Hepatocyte (in vitro differentiated cells): ENCODE measurements at regions not wholly inside any gene's neighbourhood (a gene's known extent, or its start where the extent isn't known, plus 50 kb on each side); places are given as distances from the start of the nearest gene placed in this dataset.

ENCODE experiments used
- CTCF ChIP-seq: fragments of 200-600 bp; sonication (generic); IDR thresholded peaks from 2 replicates; pipeline ENCODE4 v1.5.1; 2016; ENCODE audit warnings: antibody characterized with exemption, mild to moderate bottlenecking; ENCODE audit not compliant: poor library complexity
- EZH2 ChIP-seq: fragments of 200-600 bp; sonication (generic); IDR thresholded peaks from 2 replicates; pipeline ENCODE4 v1.6.1; 2016; ENCODE audit warnings: antibody characterized with exemption, mild to moderate bottlenecking, borderline replicate concordance
- EZH2phosphoT487 ChIP-seq: fragments of 200-600 bp; sonication (generic); IDR thresholded peaks from one replicate; pipeline ENCODE4 v1.6.1; 2018; ENCODE audit warnings: antibody characterized with exemption, mild to moderate bottlenecking, low read depth, moderate library complexity; ENCODE audit not compliant: unreplicated experiment, severe bottlenecking

- TF ChIP-seq CTCF: no peak
- TF ChIP-seq EZH2: no peak
- no peak for TF ChIP-seq EZH2phosphoT487
Observed at GRCh38 chr6:113092795-113093194, 745.7 kb downstream of the RFPL4B start.
